ENCODE measurements at regions not wholly inside any gene's neighbourhood (a gene's known extent, or its start where the extent isn't known, plus 50 kb on each side); places are given as distances from the start of the nearest gene placed in this dataset.

DNA sequence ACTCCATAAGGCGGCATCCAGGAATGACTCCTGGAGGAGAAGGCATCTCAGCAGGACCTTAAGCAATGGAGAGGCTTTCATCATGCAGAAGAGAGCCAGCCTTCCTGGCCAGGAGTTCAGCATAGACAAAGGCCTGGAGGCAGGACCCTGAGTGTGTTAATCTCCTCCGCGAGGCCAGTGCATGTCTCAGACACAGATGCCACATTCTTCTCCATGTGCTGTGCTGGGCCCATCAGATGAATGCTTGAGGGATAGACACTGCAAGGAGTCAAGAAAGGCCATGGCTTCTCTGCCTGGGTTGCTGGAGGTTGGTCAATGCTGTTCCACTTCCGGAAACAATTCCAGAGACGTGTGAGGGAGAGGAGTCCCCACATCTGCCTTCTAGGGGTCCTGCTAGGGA is 147.5 kb downstream of the IRX5 start:
- Histone ChIP-seq H3K4me3 (ENCODE audit: control extremely low read depth in 1 of 5, extremely low read depth in 1 of 5, insufficient read depth in 1 of 5, low read depth in 2 of 5, low read length in 4 of 5) (no peak overlapping the region), H3K9me3 (ENCODE audit: control extremely low read depth in 1 of 3, control insufficient read depth in 2 of 3, insufficient read depth in 1 of 3, low read length in 2 of 3) (peaks cover 0 to 6% (median 0%) of the 10 kb centered on the region in 3 donors), H3K36me3 (replicated peaks in 1 of 2; ENCODE audit: control extremely low read depth in 1 of 2, control insufficient read depth in 1 of 2, extremely low read depth in 1 of 2, insufficient read depth in 2 of 2, low read length in 1 of 2) (no peaks in the 10 kb centered on the region), H3K4me1 (ENCODE audit: control insufficient read depth in 2 of 2, insufficient read depth in 2 of 2, low read length in 2 of 2) (no peaks in the 10 kb centered on the region), H3K9ac (ENCODE audit: low read length) (no peak overlapping the region), H3K27ac (ENCODE audit: low read length in 2 of 2) (no peak overlapping the region), H3K79me2 (ENCODE audit: control insufficient read depth, insufficient read depth, low read length) (no peaks in the 10 kb centered on the region), H4K20me1 (ENCODE audit: control insufficient read depth, insufficient read depth, low read length, poor library complexity, severe bottlenecking) (no peaks in the 10 kb centered on the region), H3K4me2 (replicated peaks; ENCODE audit: low read depth, low read length, poor library complexity, severe bottlenecking) (no peak overlapping the region), H3K27me3 (replicated peaks in 1 of 4; ENCODE audit: control extremely low read depth in 1 of 4, control insufficient read depth in 3 of 4, insufficient read depth in 4 of 4, low read length in 3 of 4) (no peaks in the 10 kb centered on the region), H2AFZ (ENCODE audit: insufficient read depth, low read depth, low read length, poor library complexity, severe bottlenecking) (no peak overlapping the region)
- no peaks in the 10 kb centered on the region for H3K9me3 Mint-ChIP-seq (ENCODE audit: insufficient read depth)
- intact Hi-C loops (cut with micrococcal nuclease) = no loop called here
- WGBS (ENCODE audit: insufficient coverage) = 96% methylated on average over 5 of the region's 5 CpGs
- H3K4me1 Mint-ChIP-seq = no peaks in the 10 kb centered on the region
- DNase-seq = no peak
- no peak overlapping the region for H3K27ac Mint-ChIP-seq
- H3K4me3 Mint-ChIP-seq = no peak overlapping the region
- POLR2A ChIA-PET = no interaction called here
- TF ChIP-seq EZH2 (IDR thresholded peaks at IDR 0.05; ENCODE audit: borderline replicate concordance, insufficient read depth, low read depth, low read length, poor library complexity, severe bottlenecking) = no peak
- TF ChIP-seq, protein P1, sequence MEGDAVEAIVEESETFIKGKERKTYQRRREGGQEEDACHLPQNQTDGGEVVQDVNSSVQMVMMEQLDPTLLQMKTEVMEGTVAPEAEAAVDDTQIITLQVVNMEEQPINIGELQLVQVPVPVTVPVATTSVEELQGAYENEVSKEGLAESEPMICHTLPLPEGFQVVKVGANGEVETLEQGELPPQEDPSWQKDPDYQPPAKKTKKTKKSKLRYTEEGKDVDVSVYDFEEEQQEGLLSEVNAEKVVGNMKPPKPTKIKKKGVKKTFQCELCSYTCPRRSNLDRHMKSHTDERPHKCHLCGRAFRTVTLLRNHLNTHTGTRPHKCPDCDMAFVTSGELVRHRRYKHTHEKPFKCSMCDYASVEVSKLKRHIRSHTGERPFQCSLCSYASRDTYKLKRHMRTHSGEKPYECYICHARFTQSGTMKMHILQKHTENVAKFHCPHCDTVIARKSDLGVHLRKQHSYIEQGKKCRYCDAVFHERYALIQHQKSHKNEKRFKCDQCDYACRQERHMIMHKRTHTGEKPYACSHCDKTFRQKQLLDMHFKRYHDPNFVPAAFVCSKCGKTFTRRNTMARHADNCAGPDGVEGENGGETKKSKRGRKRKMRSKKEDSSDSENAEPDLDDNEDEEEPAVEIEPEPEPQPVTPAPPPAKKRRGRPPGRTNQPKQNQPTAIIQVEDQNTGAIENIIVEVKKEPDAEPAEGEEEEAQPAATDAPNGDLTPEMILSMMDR (IDR thresholded peaks at IDR 0.05) = no peak
- ATAC-seq (ENCODE audit: low read depth) = no peak
- CTCF ChIA-PET = no interaction called here
- peaks cover 10% of the 10 kb centered on the region for H3K27me3 Mint-ChIP-seq

DNA sequence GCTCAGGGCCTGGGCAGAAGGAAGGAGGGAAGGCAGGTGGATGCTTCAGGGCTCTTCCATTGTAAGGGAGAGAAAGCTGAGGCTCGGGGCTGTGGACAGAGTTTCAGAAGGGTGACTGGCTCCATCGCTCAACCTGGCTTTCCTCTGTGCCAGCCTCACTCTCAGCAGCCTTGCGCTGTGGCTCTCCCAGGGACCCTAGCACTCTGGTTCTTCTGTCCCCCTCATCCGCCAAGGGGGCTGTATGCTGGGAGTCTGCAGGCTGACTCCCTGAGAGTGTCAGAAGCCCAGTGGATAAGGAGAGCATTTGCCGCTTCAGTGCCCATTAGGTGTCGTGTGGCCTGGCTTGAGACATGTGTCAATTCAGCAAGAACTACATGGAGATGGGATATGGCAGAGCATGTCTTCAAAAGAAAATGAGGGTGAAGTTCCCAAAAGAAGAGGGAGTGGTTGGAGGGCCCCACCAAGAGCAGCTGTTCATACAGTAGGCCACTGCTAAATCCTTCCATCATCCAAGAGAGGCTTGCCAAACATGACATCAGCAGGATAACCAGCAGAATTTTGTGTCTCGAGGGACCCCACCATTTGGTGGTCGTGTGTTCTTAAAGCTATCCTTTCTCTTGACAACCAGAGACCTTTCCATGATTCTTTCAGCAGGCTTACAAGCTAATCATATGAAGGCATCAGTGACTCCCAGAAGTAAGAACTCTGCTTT is 148.2 kb downstream of the IRX5 start:
- Histone ChIP-seq H3K4me2 (replicated peaks; ENCODE audit: low read depth, low read length, poor library complexity, severe bottlenecking) (no peak overlapping the region), H3K27ac (ENCODE audit: low read length in 2 of 2) (no peak overlapping the region), H3K4me3 (ENCODE audit: control extremely low read depth in 1 of 5, extremely low read depth in 1 of 5, insufficient read depth in 1 of 5, low read depth in 2 of 5, low read length in 4 of 5) (no peak overlapping the region), H3K27me3 (replicated peaks in 1 of 4; ENCODE audit: control extremely low read depth in 1 of 4, control insufficient read depth in 3 of 4, insufficient read depth in 4 of 4, low read length in 3 of 4) (no peaks in the 10 kb centered on the region), H3K4me1 (ENCODE audit: control insufficient read depth in 2 of 2, insufficient read depth in 2 of 2, low read length in 2 of 2) (no peaks in the 10 kb centered on the region), H3K36me3 (replicated peaks in 1 of 2; ENCODE audit: control extremely low read depth in 1 of 2, control insufficient read depth in 1 of 2, extremely low read depth in 1 of 2, insufficient read depth in 2 of 2, low read length in 1 of 2) (no peaks in the 10 kb centered on the region), H3K9ac (ENCODE audit: low read length) (no peak overlapping the region), H3K9me3 (ENCODE audit: control extremely low read depth in 1 of 3, control insufficient read depth in 2 of 3, insufficient read depth in 1 of 3, low read length in 2 of 3) (peaks cover 0 to 6% (median 0%) of the 10 kb centered on the region in 3 donors), H4K20me1 (ENCODE audit: control insufficient read depth, insufficient read depth, low read length, poor library complexity, severe bottlenecking) (no peaks in the 10 kb centered on the region), H2AFZ (ENCODE audit: insufficient read depth, low read depth, low read length, poor library complexity, severe bottlenecking) (no peak overlapping the region), H3K79me2 (ENCODE audit: control insufficient read depth, insufficient read depth, low read length) (no peaks in the 10 kb centered on the region)
- WGBS (ENCODE audit: insufficient coverage) = 87% methylated on average over 8 of the region's 8 CpGs
- H3K9me3 Mint-ChIP-seq (ENCODE audit: insufficient read depth) = no peaks in the 10 kb centered on the region
- no peak for ATAC-seq (ENCODE audit: low read depth)
- H3K4me1 Mint-ChIP-seq = no peaks in the 10 kb centered on the region
- H3K27me3 Mint-ChIP-seq = peaks cover 10% of the 10 kb centered on the region
- ChIA-PET POLR2A (no interaction called here), CTCF (no interaction called here)
- H3K4me3 Mint-ChIP-seq = no peak overlapping the region
- H3K27ac Mint-ChIP-seq = no peak overlapping the region
- TF ChIP-seq EZH2 (IDR thresholded peaks at IDR 0.05; ENCODE audit: borderline replicate concordance, insufficient read depth, low read depth, low read length, poor library complexity, severe bottlenecking) = no peak
- TF ChIP-seq, protein P1 (IDR thresholded peaks at IDR 0.05) = no peak
- DNase-seq = no peak
- intact Hi-C loops (cut with micrococcal nuclease) = no loop called here
